H1 (cell line): ENCODE measurements at regions not wholly inside any gene's neighbourhood (a gene's known extent, or its start where the extent isn't known, plus 50 kb on each side); places are given as distances from the start of the nearest gene placed in this dataset.

Experiments used
- CTCF ChIA-PET: fragments of 300-600 bp; sonication (Branson Sonifier 250); formaldehyde crosslinking; loops from one replicate; lab custom pipeline; 2021; ENCODE audit not compliant: partially characterized antibody; lab: Charles Lee
- POLR2A ChIA-PET: fragments of 300-600 bp; sonication (Branson Sonifier 250); formaldehyde crosslinking; loops from one replicate; lab custom pipeline; 2021; ENCODE audit warnings: inconsistent platforms; ENCODE audit not compliant: partially characterized antibody; lab: Charles Lee
- DNase-seq, 2 experiments: peaks; one replicate each; pipeline versions ENCODE4 v3.0.0 to v3.0.0-alpha.2; 2010 to 2022; ENCODE audit warnings: low spot score in 2 of 2, low read depth in 1 of 2, mixed read lengths in 1 of 2
- FAIRE-seq: peaks from 2 replicates; lab custom pipeline; 2011; peaks lifted over from hg19 to GRCh38; lab: Jason Lieb, UNC
- H2AFZ ChIP-seq: 2 replicates; pipeline ENCODE4 v1.8.1; 2012; ENCODE audit warnings: low read length, inconsistent platforms
- H2AK5ac ChIP-seq: 2 replicates; pipeline ENCODE4 v1.6.1; 2013; ENCODE audit warnings: low read depth, low read length
- H2BK120ac ChIP-seq: replicated peaks from 2 replicates; pipeline ENCODE3; 2013; ENCODE audit warnings: low read depth, low read length, inconsistent platforms
- H2BK12ac ChIP-seq: 2 replicates; pipeline ENCODE4 v1.6.1; 2013; ENCODE audit warnings: low read depth, low read length
- H2BK15ac ChIP-seq: 2 replicates; pipeline ENCODE4 v1.6.1; 2013; ENCODE audit warnings: low read length
- H2BK20ac ChIP-seq: 2 replicates; pipeline ENCODE4 v1.6.1; 2013; ENCODE audit warnings: low read length
- H2BK5ac ChIP-seq: 2 replicates; pipeline ENCODE4 v1.6.1; 2013; ENCODE audit warnings: low read depth, low read length
- H3K14ac ChIP-seq: 2 replicates; pipeline ENCODE4 v1.6.1; 2013; ENCODE audit warnings: inconsistent platforms; ENCODE audit not compliant: insufficient read length
- H3K18ac ChIP-seq: 2 replicates; pipeline ENCODE4 v1.6.1; 2013; ENCODE audit warnings: low read length; ENCODE audit errors: extremely low read depth
- H3K23ac ChIP-seq: 2 replicates; pipeline ENCODE4 v1.6.1; 2013; ENCODE audit warnings: inconsistent platforms; ENCODE audit not compliant: insufficient read length
- H3K23me2 ChIP-seq: 2 replicates; pipeline ENCODE4 v1.6.1; 2013; ENCODE audit warnings: low read depth, low read length
- H3K27ac ChIP-seq: 2 replicates; pipeline ENCODE4 v1.6.1; 2011; ENCODE audit warnings: low read depth, low read length, inconsistent platforms
- H3K27me3 ChIP-seq, 4 experiments: replicated peaks in 1 of 4; 1 replicate in 1 of 4; 2 replicates in 3 of 4; pipeline versions ENCODE4 v1.6.1 to v1.8.1; 2011 to 2013; ENCODE audit warnings: low read length in 3 of 4, mild to moderate bottlenecking in 3 of 4, inconsistent platforms in 2 of 4, mixed read lengths in 2 of 4, moderate library complexity in 1 of 4; ENCODE audit not compliant: control insufficient read depth in 3 of 4, insufficient read depth in 3 of 4; ENCODE audit errors: extremely low read depth in 1 of 4
- H3K36me3 ChIP-seq, 4 experiments: 2 replicates each; pipeline versions ENCODE4 v1.6.1 to v1.8.1; 2011 to 2013; ENCODE audit warnings: mild to moderate bottlenecking in 4 of 4, low read length in 3 of 4, moderate library complexity in 2 of 4, control low read depth in 1 of 4, inconsistent platforms in 1 of 4; ENCODE audit not compliant: insufficient read depth in 4 of 4, control insufficient read depth in 2 of 4
- H3K4ac ChIP-seq: replicated peaks from 2 replicates; pipeline ENCODE3; 2013; ENCODE audit warnings: low read length, low read depth, mixed read lengths, inconsistent platforms; ENCODE audit not compliant: insufficient read length
- H3K4me1 ChIP-seq, 4 experiments: replicated peaks in 1 of 4; 1 replicate in 1 of 4; 2 replicates in 3 of 4; pipeline versions ENCODE4 v1.6.1 to v1.8.1; 2011 to 2013; ENCODE audit warnings: low read length in 3 of 4, inconsistent platforms in 2 of 4, mixed read lengths in 1 of 4; ENCODE audit not compliant: insufficient read depth in 4 of 4, control insufficient read depth in 3 of 4
- H3K4me2 ChIP-seq, 2 experiments: 2 replicates each; pipeline versions ENCODE4 v1.6.1 to v1.8.1; 2011 to 2013; ENCODE audit warnings: low read depth in 2 of 2, low read length in 2 of 2, control low read depth in 1 of 2, inconsistent platforms in 1 of 2, mild to moderate bottlenecking in 1 of 2; ENCODE audit not compliant: insufficient read depth in 1 of 2
- H3K4me3 ChIP-seq, 4 experiments: fragments of 200-600, 300-600 bp in 1 of 4; sonication (generic), shearing (Covaris generic), sonication (Bioruptor Twin) in 1 of 4; 2 replicates each; pipeline versions ENCODE4 v1.5.1 to v1.8.1; 2011 to 2016; ENCODE audit warnings: low read length in 4 of 4, low read depth in 3 of 4, control low read depth in 2 of 4, inconsistent platforms in 2 of 4, mild to moderate bottlenecking in 2 of 4, mixed read lengths in 1 of 4, moderate library complexity in 1 of 4; ENCODE audit not compliant: insufficient read depth in 2 of 4; ENCODE audit errors: extremely low read depth in 1 of 4
- H3K56ac ChIP-seq: replicated peaks from 2 replicates; pipeline ENCODE3; 2013; ENCODE audit warnings: low read depth, mild to moderate bottlenecking, mixed read lengths, low read length, inconsistent platforms; ENCODE audit not compliant: insufficient read length
- H3K79me1 ChIP-seq: 2 replicates; pipeline ENCODE4 v1.6.1; 2013; ENCODE audit warnings: low read depth, low read length, control low read depth
- H3K79me2 ChIP-seq, 2 experiments: 2 replicates each; pipeline versions ENCODE4 v1.6.1 to v1.8.1; 2012 to 2013; ENCODE audit warnings: low read length in 2 of 2, mild to moderate bottlenecking in 2 of 2, inconsistent platforms in 1 of 2; ENCODE audit not compliant: insufficient read depth in 2 of 2, control insufficient read depth in 1 of 2
- H3K9ac ChIP-seq, 4 experiments: replicated peaks in 1 of 4; 1 replicate in 1 of 4; 2 replicates in 3 of 4; pipeline versions ENCODE4 v1.6.1 to v1.8.1; 2011 to 2013; ENCODE audit warnings: low read depth in 3 of 4, low read length in 3 of 4, control low read depth in 2 of 4, mild to moderate bottlenecking in 2 of 4, moderate library complexity in 2 of 4, inconsistent platforms in 1 of 4; ENCODE audit errors: extremely low read depth in 1 of 4
- H3K9me3 ChIP-seq, 2 experiments: 2 replicates each; pipeline versions ENCODE4 v1.6.1 to v1.8.1; 2012 to 2013; ENCODE audit warnings: mild to moderate bottlenecking in 2 of 2, moderate library complexity in 2 of 2, control low read depth in 1 of 2, inconsistent platforms in 1 of 2, low read depth in 1 of 2, low read length in 1 of 2, mixed read lengths in 1 of 2; ENCODE audit not compliant: insufficient read depth in 2 of 2
- H4K20me1 ChIP-seq, 2 experiments: replicated peaks in 1 of 2; 2 replicates each; pipeline versions ENCODE3 to v1.8.1; 2011 to 2013; ENCODE audit warnings: inconsistent platforms in 2 of 2, low read length in 2 of 2, mild to moderate bottlenecking in 1 of 2; ENCODE audit not compliant: insufficient read depth in 2 of 2, control insufficient read depth in 1 of 2
- H4K5ac ChIP-seq: 2 replicates; pipeline ENCODE4 v1.6.1; 2013; ENCODE audit warnings: low read length, low read depth, mixed read lengths, inconsistent platforms; ENCODE audit not compliant: insufficient read length
- H4K8ac ChIP-seq: 2 replicates; pipeline ENCODE4 v1.8.0; 2013; ENCODE audit warnings: mild to moderate bottlenecking, moderate library complexity, low read length, inconsistent platforms; ENCODE audit not compliant: insufficient read depth; ENCODE audit errors: extremely low read depth
- H4K91ac ChIP-seq: replicated peaks from 2 replicates; pipeline ENCODE3; 2013; ENCODE audit warnings: low read length, mixed read lengths, inconsistent platforms; ENCODE audit not compliant: insufficient read length
- BRCA1 ChIP-seq: IDR thresholded peaks from 2 replicates; pipeline ENCODE4 v1.6.1; 2012; ENCODE audit warnings: low read depth, low read length, improper control_type of control experiment
- CHD2 ChIP-seq: IDR thresholded peaks from 2 replicates; pipeline ENCODE4 v1.6.1; 2012; ENCODE audit warnings: low read length, improper control_type of control experiment
- FOSL1 ChIP-seq: IDR thresholded peaks from 2 replicates; pipeline ENCODE4 v1.6.1; 2011; ENCODE audit warnings: mild to moderate bottlenecking, low read depth, low read length, moderate library complexity; ENCODE audit not compliant: insufficient read depth
- GABPA ChIP-seq: IDR thresholded peaks from 2 replicates; pipeline ENCODE4 v1.6.1; 2011; ENCODE audit warnings: mild to moderate bottlenecking, low read length, moderate library complexity, borderline replicate concordance; ENCODE audit not compliant: insufficient read depth
- KDM1A ChIP-seq: fragments of 200-600, 300-600 bp; sonication (generic); IDR thresholded peaks from 2 replicates; pipeline ENCODE4 v1.7.1; 2016; ENCODE audit warnings: mild to moderate bottlenecking, low read length, borderline replicate concordance
- MAFK ChIP-seq: IDR thresholded peaks from 2 replicates; pipeline ENCODE4 v1.6.1; 2012; ENCODE audit warnings: low read depth, mild to moderate bottlenecking, improper control_type of control experiment, low read length
- NANOG ChIP-seq: IDR thresholded peaks from 2 replicates; pipeline ENCODE4 v1.6.1; 2011; ENCODE audit warnings: low read length, low read depth, mild to moderate bottlenecking, inconsistent platforms; ENCODE audit not compliant: insufficient read depth, poor library complexity, severe bottlenecking
- SAP30 ChIP-seq: fragments of 300-600 bp; sonication (generic); IDR thresholded peaks from 2 replicates; pipeline ENCODE4 v1.7.1; 2012; ENCODE audit warnings: low read length, moderate library complexity, mild to moderate bottlenecking, inconsistent platforms; ENCODE audit not compliant: insufficient read depth, insufficient replicate concordance
- SIRT6 ChIP-seq: IDR thresholded peaks from one replicate; pipeline ENCODE4 v1.7.1; 2012; ENCODE audit warnings: low read length, inconsistent platforms
- TAF1 ChIP-seq: IDR thresholded peaks from 2 replicates; pipeline ENCODE4 v1.6.1; 2011; ENCODE audit warnings: mild to moderate bottlenecking, low read depth, low read length
- WGBS, 2 experiments: shearing (Covaris generic) in 1 of 2; methylation state at CpG; one replicate each; pipeline versions ENCODE4 v1.1.6 to v1.1.7; 2013 to 2015; ENCODE audit warnings: low lambda C conversion rate in 2 of 2, mixed read lengths in 2 of 2, inconsistent platforms in 1 of 2, low coverage in 1 of 2, missing lambda C conversion rate in 1 of 2; ENCODE audit not compliant: insufficient replicate concordance in 2 of 2, insufficient coverage in 1 of 2, insufficient read length in 1 of 2; ENCODE audit errors: extremely low coverage in 1 of 2, missing lambda C conversion rate in 1 of 2; 5-methylcytosine and 5-hydroxymethylcytosine counted together

- no peak overlapping the region for H3K18ac ChIP-seq
- no peak overlapping the region for H2AFZ ChIP-seq
- H3K4me3 ChIP-seq = no peak overlapping the region
- H3K56ac ChIP-seq = no peak overlapping the region
- H3K4me1 ChIP-seq = peaks cover 9 to 18% (median 15%) of the 10 kb centered on the region in 4 experiments
- no peak overlapping the region for H2BK15ac ChIP-seq
- no peaks in the 10 kb centered on the region for H3K79me2 ChIP-seq
- H3K9me3 ChIP-seq = peaks cover 4 to 10% of the 10 kb centered on the region in 2 experiments; a peak in 2 of 4 replicates
- 96% methylated on average over 5 of the region's 5 CpGs; no CpG with 5 or more reads in 1 of the 2 experiments for WGBS, 2 experiments
- no peak overlapping the region for H2BK120ac ChIP-seq
- no peak overlapping the region for H3K4me2 ChIP-seq
- H4K8ac ChIP-seq = no peak overlapping the region
- DNase-seq (no peak), FAIRE-seq (no peak)
- no peaks in the 10 kb centered on the region for H3K36me3 ChIP-seq
- H4K20me1 ChIP-seq = no peaks in the 10 kb centered on the region
- H2AK5ac ChIP-seq = no peak overlapping the region
- H3K14ac ChIP-seq = no peak overlapping the region
- H2BK12ac ChIP-seq = no peak overlapping the region
- no peak overlapping the region for H2BK5ac ChIP-seq
- no peak overlapping the region for H4K91ac ChIP-seq
- H3K4ac ChIP-seq = no peak overlapping the region
- H3K23me2 ChIP-seq = no peaks in the 10 kb centered on the region
- TF ChIP-seq GABPA (no peak), BRCA1 (no peak), SIRT6 (no peak), KDM1A (no peak), MAFK (no peak), TAF1 (no peak), FOSL1 (no peak), CHD2 (no peak), NANOG (no peak), SAP30 (no peak)
- CTCF ChIA-PET = interaction anchor here (1.3 kb wide), 1 partner anchor 60 kb away, joined by 3 read pairs; no protein-coding TSS in a partner anchor
- no peaks in the 10 kb centered on the region for H3K27me3 ChIP-seq
- H3K9ac ChIP-seq = no peak overlapping the region
- no peak overlapping the region for H3K23ac ChIP-seq
- no peak overlapping the region for H2BK20ac ChIP-seq
- POLR2A ChIA-PET = no interaction called here
- H3K79me1 ChIP-seq = no peaks in the 10 kb centered on the region
- H4K5ac ChIP-seq = no peak overlapping the region
- H3K27ac ChIP-seq = no peak overlapping the region
These were observed 158.1 kb downstream of the PSMG1 start for GRCh38 chr21:39025198-39025597.
